ENCODE measurements at regions not wholly inside any gene's neighbourhood (a gene's known extent, or its start where the extent isn't known, plus 50 kb on each side); places are given as distances from the start of the nearest gene placed in this dataset.

GRCh38 chr4:180103794-180104193 lies 2139.4 kb upstream of the TENM3 start:
- FAIRE-seq, result no peak

- no peak for FAIRE-seq
Measured at GRCh38 chr4:180105362-180105761, 2137.8 kb upstream of the TENM3 start.

GRCh38 chr4:180106122-180106521 lies 2137.1 kb upstream of the TENM3 start:
- FAIRE-seq, result no peak

GRCh38 chr4:180106997-180107396 lies 2136.2 kb upstream of the TENM3 start:
- FAIRE-seq, result no peak

DNA sequence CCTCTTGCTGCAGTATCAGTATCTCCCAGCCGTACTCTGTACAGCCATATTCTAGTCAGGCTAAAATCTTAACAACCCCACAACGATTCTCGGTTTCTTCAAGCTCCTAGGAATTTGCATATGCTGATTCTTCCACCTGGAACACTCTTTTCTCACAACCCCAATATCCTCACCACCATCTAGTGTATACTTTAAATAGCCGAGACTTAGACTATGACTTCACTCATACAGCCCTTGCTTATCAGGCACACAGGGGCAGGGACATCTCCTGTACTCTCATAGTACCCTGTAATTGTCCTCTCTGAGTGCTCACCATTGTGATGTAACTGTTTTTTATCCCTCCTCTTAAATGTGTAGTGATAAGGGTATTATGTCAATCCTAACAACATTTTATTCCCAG lies 2126.4 kb upstream of the TENM3 start:
- FAIRE-seq, result no peak

DNA sequence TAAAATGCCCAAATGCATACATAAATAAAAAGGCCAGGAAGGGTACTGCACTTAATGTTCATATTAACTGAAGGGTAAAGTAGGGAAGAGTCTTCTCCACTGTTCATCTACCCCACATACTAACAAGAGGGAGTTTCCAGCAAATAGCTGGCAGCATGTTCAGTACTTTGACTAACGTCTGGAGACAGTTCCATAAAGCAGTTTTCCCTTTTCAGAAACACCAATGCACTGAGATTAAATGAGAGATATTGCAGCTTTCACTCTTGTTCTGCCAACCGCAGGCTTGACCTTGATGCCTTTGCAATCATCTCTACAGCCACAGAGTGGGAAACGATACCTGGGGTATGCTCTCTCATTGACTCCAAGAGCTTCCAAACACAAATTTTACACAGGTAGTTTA lies 2123.1 kb upstream of the TENM3 start:
- no peak for FAIRE-seq

GRCh38 chr4:180134091-180134866 lies 2108.9 kb upstream of the TENM3 start:
- FAIRE-seq, result no peak

- peak; percentile 53 for FAIRE-seq
Measured at GRCh38 chr4:180141734-180142133, 2101.5 kb upstream of the TENM3 start.

GRCh38 chr4:180148737-180149136 lies 2094.5 kb upstream of the TENM3 start:
- FAIRE-seq, result no peak

DNA sequence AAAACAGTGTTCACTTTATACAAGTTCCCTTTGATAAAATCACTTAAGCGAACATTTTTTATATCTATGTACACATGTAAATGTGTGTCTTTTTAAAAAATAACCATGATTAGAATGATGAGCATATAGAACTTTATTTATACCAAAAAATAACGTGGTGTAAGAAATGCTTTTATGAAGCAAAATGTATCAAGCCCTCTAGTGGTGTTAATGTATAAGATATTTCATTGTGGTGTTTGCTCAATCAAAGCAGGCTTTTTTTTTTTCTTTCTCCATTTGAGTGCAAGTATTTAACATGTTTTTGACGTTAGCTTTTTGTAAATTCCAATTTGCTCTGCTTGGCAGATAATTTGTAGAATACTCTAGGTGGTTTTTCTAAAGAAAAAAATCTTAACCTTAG lies 2092.4 kb upstream of the TENM3 start:
- peak; percentile 86 for FAIRE-seq

DNA sequence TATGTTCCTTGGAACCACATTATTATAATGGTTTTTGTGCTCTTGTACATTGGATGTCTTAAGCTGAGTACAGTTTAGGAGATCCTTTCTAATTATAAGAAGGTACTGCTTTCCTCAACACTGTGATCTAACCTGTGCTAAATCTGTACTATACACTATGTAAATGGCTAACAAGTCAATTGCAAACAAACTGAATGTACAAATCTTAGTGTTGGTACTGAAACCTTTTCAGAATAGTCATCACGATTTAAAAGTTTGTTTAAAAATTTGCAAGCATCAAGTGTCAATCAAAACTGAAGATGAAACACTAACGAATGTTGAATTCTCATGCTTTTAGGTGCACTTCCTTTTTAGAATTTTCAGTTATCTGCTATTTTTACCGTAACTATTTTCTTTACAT lies 2090.4 kb upstream of the TENM3 start:
- FAIRE-seq, result no peak

DNA sequence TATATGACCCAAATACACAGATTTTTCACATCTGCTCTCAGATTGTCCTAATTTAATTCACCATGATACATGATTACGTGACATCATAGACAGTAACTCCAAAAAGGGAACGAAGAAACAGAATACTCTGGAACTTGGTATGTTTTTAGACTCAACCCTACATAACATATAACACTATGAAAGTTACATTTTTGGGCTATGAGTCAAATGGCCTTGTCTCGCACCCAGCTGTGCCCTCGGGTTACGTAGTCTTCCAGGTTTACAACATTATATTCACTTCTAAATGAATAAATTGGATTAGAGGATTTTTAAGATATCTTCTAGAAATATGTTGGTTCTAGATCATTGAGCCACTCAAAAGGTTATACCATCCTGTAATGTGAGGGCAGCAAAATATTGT lies 2089.6 kb upstream of the TENM3 start:
- FAIRE-seq, result no peak

- FAIRE-seq, result no peak
Measured at GRCh38 chr4:180156684-180157083, 2086.5 kb upstream of the TENM3 start.

DNA sequence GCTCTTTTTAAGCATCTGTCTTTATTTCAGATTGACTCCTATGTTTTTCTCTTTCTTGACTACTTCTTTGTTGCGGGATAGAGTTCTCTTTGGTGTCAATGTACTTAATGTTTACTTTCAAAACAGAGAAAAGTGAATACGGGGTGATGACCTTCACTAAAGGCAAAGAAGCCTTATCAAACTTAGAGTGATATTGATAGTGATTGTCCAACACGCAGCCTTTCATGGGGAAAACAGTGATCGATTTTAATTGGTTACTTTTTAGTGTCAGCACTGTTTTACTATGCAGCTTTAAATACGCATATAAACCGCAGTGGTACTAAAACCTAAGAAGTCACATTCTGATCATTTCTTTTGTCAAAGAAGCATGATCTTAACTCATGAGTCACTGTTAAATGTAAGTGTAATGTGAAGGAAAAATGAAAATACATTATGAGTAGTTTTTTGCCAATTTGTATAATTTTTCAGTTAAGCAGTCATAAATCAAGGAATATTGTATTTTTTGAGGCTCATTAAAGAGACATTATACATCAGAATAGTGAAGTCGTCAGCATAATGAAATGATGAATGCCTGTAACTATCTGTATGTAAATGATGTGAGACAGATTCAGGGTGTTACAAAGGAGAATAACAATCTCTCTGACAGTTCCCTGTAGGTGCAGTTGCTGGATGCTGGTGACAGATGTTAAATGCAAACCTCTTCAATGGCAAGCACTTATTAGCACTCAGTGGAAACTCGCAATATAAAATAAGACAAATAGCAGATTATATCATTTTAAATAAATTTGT lies 2082.8 kb upstream of the TENM3 start:
- no peak for FAIRE-seq

DNA sequence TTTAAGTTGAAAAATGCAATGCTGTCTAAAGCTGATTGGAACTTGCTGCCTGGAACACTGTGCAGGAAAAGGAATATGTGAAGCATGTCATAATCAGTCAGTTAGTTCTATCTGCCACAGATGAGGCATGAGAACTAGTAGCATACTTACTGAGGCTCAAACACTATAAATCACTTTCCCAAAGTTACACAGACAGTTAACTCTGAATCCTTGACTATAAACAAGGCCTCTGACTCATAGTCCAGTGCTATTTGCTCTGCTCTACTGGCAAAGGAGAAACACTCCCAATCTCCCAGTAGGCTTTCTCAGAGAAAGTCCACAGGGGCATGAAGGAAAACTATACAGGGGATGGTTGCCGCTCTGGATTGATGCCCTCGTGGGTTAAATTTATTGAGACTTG lies 2078.4 kb upstream of the TENM3 start:
- no peak for FAIRE-seq

DNA sequence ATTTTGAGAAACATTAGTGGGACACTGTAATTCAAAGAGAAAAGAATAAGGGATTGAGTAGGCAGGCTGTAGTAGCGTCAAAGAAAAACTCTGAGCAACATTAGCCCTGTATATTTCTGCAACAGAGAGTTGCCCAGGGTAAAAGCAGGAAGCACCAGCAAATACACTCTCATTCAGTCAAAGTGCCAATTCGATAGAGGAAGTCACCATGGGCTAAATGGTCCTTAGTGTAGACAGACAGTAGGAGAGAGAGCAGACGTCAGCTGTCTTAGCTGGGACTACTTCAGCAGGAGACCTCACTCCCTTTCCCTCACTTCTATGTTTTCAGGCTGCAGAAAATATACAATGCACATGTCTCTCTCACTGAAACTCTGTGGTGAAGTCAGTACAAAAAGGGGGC lies 2073.8 kb upstream of the TENM3 start:
- no peak for FAIRE-seq

GRCh38 chr4:180169966-180170365 lies 2073.2 kb upstream of the TENM3 start:
- no peak for FAIRE-seq

GRCh38 chr4:180179146-180179545 lies 2064.1 kb upstream of the TENM3 start:
- no peak for FAIRE-seq

- no peak for FAIRE-seq
Measured at GRCh38 chr4:180189666-180190065, 2053.5 kb upstream of the TENM3 start.

DNA sequence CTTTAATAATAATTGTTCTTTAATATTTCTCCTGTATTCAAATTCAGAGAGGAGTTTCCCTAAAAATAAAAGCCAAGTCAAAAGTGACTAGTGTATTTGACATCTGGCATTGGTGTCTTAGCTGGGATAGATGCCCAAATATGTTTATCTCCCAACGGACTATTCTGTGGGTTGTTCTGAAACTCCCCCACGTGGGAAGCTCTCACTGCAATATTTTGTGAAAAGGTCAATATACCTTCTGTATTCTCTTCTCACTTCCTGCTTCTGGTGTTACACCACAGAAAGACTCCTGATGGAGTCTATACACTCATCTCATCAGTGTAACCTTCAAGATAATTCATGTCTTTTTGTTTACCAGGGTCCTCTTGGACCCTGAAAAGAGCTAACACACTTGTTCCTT lies 2052.8 kb upstream of the TENM3 start:
- no peak for FAIRE-seq

- no peak for FAIRE-seq
Measured at GRCh38 chr4:180197471-180197870, 2045.7 kb upstream of the TENM3 start.

- no peak for FAIRE-seq
Measured at GRCh38 chr4:180203349-180203748, 2039.9 kb upstream of the TENM3 start.

- FAIRE-seq, result no peak
Measured at GRCh38 chr4:180205276-180205675, 2037.9 kb upstream of the TENM3 start.

DNA sequence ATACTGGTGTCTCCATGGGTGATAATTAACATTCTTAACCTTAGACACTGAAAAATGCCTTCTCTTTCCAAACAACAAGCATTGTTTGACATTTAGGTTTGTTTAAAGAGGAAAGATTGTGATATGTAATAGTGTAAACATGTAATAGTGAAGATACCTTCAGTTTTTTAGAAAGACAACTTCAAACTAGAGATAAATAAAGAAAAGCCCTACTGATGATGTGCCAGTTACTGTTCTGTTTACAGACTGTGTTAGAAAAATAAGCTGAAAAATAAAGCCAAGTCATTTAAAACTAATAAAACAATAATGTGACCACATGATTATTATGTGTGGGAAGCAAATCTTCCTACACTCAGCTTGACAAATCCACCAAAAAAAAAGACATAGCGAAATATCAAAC lies 2035.3 kb upstream of the TENM3 start:
- FAIRE-seq, result no peak

GRCh38 chr4:180217070-180217469 lies 2026.1 kb upstream of the TENM3 start:
- FAIRE-seq, result no peak
